BJ (cell line): ENCODE measurements at regions not wholly inside any gene's neighbourhood (a gene's known extent, or its start where the extent isn't known, plus 50 kb on each side); places are given as distances from the start of the nearest gene placed in this dataset.

Experiments used
- CTCF ChIA-PET: fragments of 350-600 bp; formaldehyde crosslinking; extraction: SDS; loops from one replicate; lab custom pipeline; 2021; ENCODE audit warnings: antibody characterized with exemption, inconsistent platforms; lab: Yijun Ruan, JAX
- POLR2A ChIA-PET: fragments of 300-600 bp; sonication (Branson Sonifier 250); formaldehyde crosslinking; extraction: SDS; loops from one replicate; lab custom pipeline; 2021; ENCODE audit warnings: antibody characterized with exemption; lab: Charles Lee
- DNase-seq: peaks from one replicate; pipeline ENCODE4 v3.0.0-alpha.2; 2011; ENCODE audit warnings: low read depth
- H3K27me3 ChIP-seq: 2 replicates; pipeline ENCODE4 v1.6.0; 2011; ENCODE audit warnings: low read length; ENCODE audit not compliant: control insufficient read depth, insufficient read depth
- H3K36me3 ChIP-seq: 2 replicates; pipeline ENCODE4 v1.5.1; 2011; ENCODE audit warnings: low read length; ENCODE audit not compliant: control insufficient read depth, insufficient read depth
- H3K4me3 ChIP-seq: 2 replicates; pipeline ENCODE4 v1.5.1; 2011; ENCODE audit warnings: low read depth, mild to moderate bottlenecking, control low read depth, low read length
- CTCF ChIP-seq: IDR thresholded peaks from 2 replicates; pipeline ENCODE4 v1.5.1; 2011; ENCODE audit warnings: low read depth, mild to moderate bottlenecking, control low read depth, inconsistent platforms, low read length, moderate library complexity; ENCODE audit not compliant: insufficient read depth

- ChIA-PET POLR2A (no interaction called here), CTCF (no interaction called here)
- Histone ChIP-seq H3K36me3 (no peaks in the 10 kb centered on the region), H3K27me3 (peaks cover 7% of the 10 kb centered on the region), H3K4me3 (no peak overlapping the region)
- DNase-seq = no peak
- TF ChIP-seq CTCF = no peak
These were observed 150.0 kb downstream of the CDC5L start for GRCh38 chr6:44537306-44538049.

GRCh38 chr6:44538131-44538806, 150.8 kb downstream of the CDC5L start:
- Histone ChIP-seq H3K27me3 (peaks cover 5% of the 10 kb centered on the region; the same call in 1 of the 2 replicates), H3K36me3 (no peaks in the 10 kb centered on the region), H3K4me3 (no peak overlapping the region)
- POLR2A ChIA-PET = no interaction called here
- TF ChIP-seq CTCF = no peak
- DNase-seq = no peak
- CTCF ChIA-PET = no interaction called here

- POLR2A ChIA-PET = no interaction called here
- peaks cover 5% of the 10 kb centered on the region; the same call in 1 of the 2 replicates for H3K27me3 ChIP-seq
- TF ChIP-seq CTCF = no peak
- no peaks in the 10 kb centered on the region for H3K36me3 ChIP-seq
- no peak overlapping the region for H3K4me3 ChIP-seq
- DNase-seq = no peak
- CTCF ChIA-PET = no interaction called here
These were observed 151.3 kb downstream of the CDC5L start for GRCh38 chr6:44538807-44539201.

- Histone ChIP-seq H3K27me3 (peaks cover 5% of the 10 kb centered on the region; the same call in 1 of the 2 replicates), H3K36me3 (no peaks in the 10 kb centered on the region), H3K4me3 (no peak overlapping the region)
- no peak for TF ChIP-seq CTCF
- CTCF ChIA-PET = interaction anchor here (1.2 to 1.4 kb wide), 2 partner anchors 10 to 65 kb away, joined by 3 to 4 read pairs; no protein-coding TSS in a partner anchor
- POLR2A ChIA-PET = no interaction called here
- DNase-seq = no peak
These were observed 152.3 kb downstream of the CDC5L start for GRCh38 chr6:44539701-44540355.

- H3K36me3 ChIP-seq = no peaks in the 10 kb centered on the region
- no peak overlapping the region for H3K4me3 ChIP-seq
- ChIA-PET CTCF (interaction anchor here (1.2 to 1.9 kb wide), 5 partner anchors 8 to 66 kb away, joined by 3 to 6 read pairs (median 4); no protein-coding TSS in a partner anchor), POLR2A (no interaction called here)
- no peak for DNase-seq
- TF ChIP-seq CTCF = no peak
- H3K27me3 ChIP-seq = peaks cover 7% of the 10 kb centered on the region
These were observed 153.4 kb downstream of the CDC5L start for GRCh38 chr6:44540881-44541280.
